SK-N-SH (cell line): ENCODE measurements at regions not wholly inside any gene's neighbourhood (a gene's known extent, or its start where the extent isn't known, plus 50 kb on each side); places are given as distances from the start of the nearest gene placed in this dataset.

Source experiments
- CTCF ChIP-seq: fragments of 200-600 bp; sonication (generic); IDR thresholded peaks from 2 replicates; pipeline ENCODE4 v1.6.1; 2017; ENCODE audit warnings: antibody characterized with exemption, mild to moderate bottlenecking, moderate library complexity
- EP300 ChIP-seq, 2 experiments: IDR thresholded peaks; 2 replicates each; pipeline versions ENCODE4 v1.4.0 to v1.6.1; 2012; ENCODE audit warnings: borderline replicate concordance in 1 of 2, low read depth in 1 of 2, low read length in 1 of 2
- GATA2 ChIP-seq: sonication (generic); formaldehyde crosslinking; IDR thresholded peaks from 2 replicates; pipeline ENCODE4 v1.5.0; 2020; ENCODE audit warnings: mild to moderate bottlenecking, missing genetic modification reagents
- JUND ChIP-seq: IDR thresholded peaks from 2 replicates; pipeline ENCODE4 v1.4.0; 2012
- MEF2A ChIP-seq: IDR thresholded peaks from 2 replicates; pipeline ENCODE4 v1.4.0; 2012; ENCODE audit warnings: low read depth, borderline replicate concordance
- PBX3 ChIP-seq: IDR thresholded peaks from 2 replicates; pipeline ENCODE4; 2012
- RFX5 ChIP-seq: IDR thresholded peaks from 2 replicates; pipeline ENCODE4 v1.6.1; 2012; ENCODE audit warnings: mild to moderate bottlenecking, improper control_type of control experiment, low read length
- USF2 ChIP-seq: fragments of 150-350 bp; IDR thresholded peaks from 2 replicates; pipeline ENCODE4 v1.6.1; 2017; ENCODE audit warnings: antibody characterized with exemption, low read length, low read depth, borderline replicate concordance

- TF ChIP-seq USF2 (no peak), PBX3 (no peak), CTCF (no peak), EP300 (IDR thresholded peaks at IDR 0.05; ENCODE audit: borderline replicate concordance in 1 of 2, low read depth in 1 of 2, low read length in 1 of 2) (no peak), MEF2A (no peak), RFX5 (no peak), JUND (no peak), GATA2 (CRISPR knock-in tag) (no peak)
These were observed 164.5 kb upstream of the POU2AF2 start for GRCh38 chr11:111081021-111081511.
